MM.1S (cell line): ENCODE measurements at regions not wholly inside any gene's neighbourhood (a gene's known extent, or its start where the extent isn't known, plus 50 kb on each side); places are given as distances from the start of the nearest gene placed in this dataset.

Experiments used
- DNase-seq: peaks from one replicate; pipeline ENCODE4 v3.0.0-alpha.2; 2015
- H2AFZ ChIP-seq: fragments of 300-600 bp; sonication (generic); 2 replicates; pipeline ENCODE4 v1.6.0; 2016; ENCODE audit warnings: antibody characterized with exemption, low read length
- H3F3A ChIP-seq: fragments of 300-600 bp; sonication (generic); 2 replicates; pipeline ENCODE4 v1.6.1; 2016; ENCODE audit warnings: mild to moderate bottlenecking, antibody characterized with exemption, low read length, moderate library complexity, mixed read lengths; ENCODE audit not compliant: insufficient read depth
- H3K27ac ChIP-seq: fragments of 300-600 bp; sonication (generic); 2 replicates; pipeline ENCODE4 v1.5.1; 2016; ENCODE audit warnings: mild to moderate bottlenecking, low read length
- H3K27me3 ChIP-seq: fragments of 300-600 bp; sonication (generic); replicated peaks from 2 replicates; pipeline ENCODE4 v1.6.0; 2016; ENCODE audit warnings: low read length; ENCODE audit not compliant: insufficient read depth
- H3K36me3 ChIP-seq: fragments of 300-600 bp; sonication (generic); replicated peaks from 2 replicates; pipeline ENCODE4 v1.6.1; 2016; ENCODE audit warnings: mild to moderate bottlenecking, low read length, mixed read lengths; ENCODE audit not compliant: insufficient read depth
- H3K4me1 ChIP-seq: fragments of 300-600 bp; sonication (generic); 2 replicates; pipeline ENCODE4 v1.6.1; 2016; ENCODE audit warnings: low read length, mixed read lengths
- H3K4me2 ChIP-seq: fragments of 300-600 bp; sonication (generic); 2 replicates; pipeline ENCODE4 v1.6.0; 2016; ENCODE audit warnings: low read depth, low read length
- H3K4me3 ChIP-seq: fragments of 300-600 bp; sonication (generic); 2 replicates; pipeline ENCODE4 v1.5.1; 2016; ENCODE audit warnings: low read length, mixed read lengths
- H3K79me2 ChIP-seq: fragments of 300-600 bp; sonication (generic); 2 replicates; pipeline ENCODE4 v1.6.1; 2016; ENCODE audit warnings: mixed run types, low read length, mixed read lengths
- H3K9ac ChIP-seq: fragments of 300-600 bp; sonication (generic); 2 replicates; pipeline ENCODE4 v1.6.1; 2016; ENCODE audit warnings: low read length, mixed read lengths
- H3K9me2 ChIP-seq: fragments of 300-600 bp; sonication (generic); replicated peaks from 2 replicates; pipeline ENCODE4 v1.6.1; 2016; ENCODE audit warnings: mild to moderate bottlenecking, low read length, mixed read lengths; ENCODE audit not compliant: insufficient read depth
- H3K9me3 ChIP-seq: fragments of 300-600 bp; sonication (generic); replicated peaks from 2 replicates; pipeline ENCODE4 v1.6.1; 2016; ENCODE audit warnings: mild to moderate bottlenecking, low read length, mixed read lengths; ENCODE audit not compliant: insufficient read depth
- H4K20me1 ChIP-seq: fragments of 300-600 bp; sonication (generic); 2 replicates; pipeline ENCODE4 v1.6.1; 2016; ENCODE audit warnings: mild to moderate bottlenecking, low read length, moderate library complexity, mixed read lengths; ENCODE audit not compliant: insufficient read depth
- EZH2 ChIP-seq: fragments of 300-600 bp; sonication (generic); optimal IDR thresholded peaks from 2 replicates; pipeline ENCODE3; 2017; ENCODE audit warnings: low read depth, mild to moderate bottlenecking, antibody characterized with exemption, low read length, mixed read lengths
- EZH2phosphoT487 ChIP-seq: fragments of 300-600 bp; sonication (generic); IDR thresholded peaks from 2 replicates; pipeline ENCODE4 v1.6.1; 2018; ENCODE audit warnings: antibody characterized with exemption, low read length
- TF ChIP-seq, protein P1 (sequence below): fragments of 300-600 bp; sonication (generic); IDR thresholded peaks from 2 replicates; pipeline ENCODE4 v1.5.1; 2016; ENCODE audit warnings: antibody characterized with exemption, low read length, mixed read lengths

- Histone ChIP-seq H3K4me2 (no peak overlapping the region), H3K36me3 (no peaks in the 10 kb centered on the region), H2AFZ (no peak overlapping the region), H3K9ac (no peak overlapping the region), H3F3A (no peaks in the 10 kb centered on the region), H3K9me2 (no peaks in the 10 kb centered on the region), H3K79me2 (no peaks in the 10 kb centered on the region), H4K20me1 (no peaks in the 10 kb centered on the region), H3K4me3 (no peak overlapping the region), H3K27me3 (no peaks in the 10 kb centered on the region), H3K4me1 (no peaks in the 10 kb centered on the region), H3K27ac (no peak overlapping the region), H3K9me3 (no peaks in the 10 kb centered on the region)
- no peak for DNase-seq
- TF ChIP-seq EZH2 (no peak), EZH2phosphoT487 (no peak)
- TF ChIP-seq, protein P1, sequence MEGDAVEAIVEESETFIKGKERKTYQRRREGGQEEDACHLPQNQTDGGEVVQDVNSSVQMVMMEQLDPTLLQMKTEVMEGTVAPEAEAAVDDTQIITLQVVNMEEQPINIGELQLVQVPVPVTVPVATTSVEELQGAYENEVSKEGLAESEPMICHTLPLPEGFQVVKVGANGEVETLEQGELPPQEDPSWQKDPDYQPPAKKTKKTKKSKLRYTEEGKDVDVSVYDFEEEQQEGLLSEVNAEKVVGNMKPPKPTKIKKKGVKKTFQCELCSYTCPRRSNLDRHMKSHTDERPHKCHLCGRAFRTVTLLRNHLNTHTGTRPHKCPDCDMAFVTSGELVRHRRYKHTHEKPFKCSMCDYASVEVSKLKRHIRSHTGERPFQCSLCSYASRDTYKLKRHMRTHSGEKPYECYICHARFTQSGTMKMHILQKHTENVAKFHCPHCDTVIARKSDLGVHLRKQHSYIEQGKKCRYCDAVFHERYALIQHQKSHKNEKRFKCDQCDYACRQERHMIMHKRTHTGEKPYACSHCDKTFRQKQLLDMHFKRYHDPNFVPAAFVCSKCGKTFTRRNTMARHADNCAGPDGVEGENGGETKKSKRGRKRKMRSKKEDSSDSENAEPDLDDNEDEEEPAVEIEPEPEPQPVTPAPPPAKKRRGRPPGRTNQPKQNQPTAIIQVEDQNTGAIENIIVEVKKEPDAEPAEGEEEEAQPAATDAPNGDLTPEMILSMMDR: no peak
Observed at GRCh38 chr6:16067568-16067967, 61.3 kb upstream of the MYLIP start.

GRCh38 chr6:16064671-16065072 is 64.2 kb upstream of the MYLIP start:
- H3K9me3 ChIP-seq: no peaks in the 10 kb centered on the region
- no peaks in the 10 kb centered on the region for H3K4me1 ChIP-seq
- H4K20me1 ChIP-seq: no peaks in the 10 kb centered on the region
- H3K79me2 ChIP-seq: no peaks in the 10 kb centered on the region
- no peak for DNase-seq
- no peak overlapping the region for H3K27ac ChIP-seq
- H3K27me3 ChIP-seq: no peaks in the 10 kb centered on the region
- H3K9me2 ChIP-seq: no peaks in the 10 kb centered on the region
- H3K9ac ChIP-seq: no peak overlapping the region
- no peak overlapping the region for H3K4me3 ChIP-seq
- no peak for TF ChIP-seq EZH2phosphoT487
- TF ChIP-seq EZH2: no peak
- TF ChIP-seq, protein P1: no peak
- no peaks in the 10 kb centered on the region for H3K36me3 ChIP-seq
- H3F3A ChIP-seq: no peaks in the 10 kb centered on the region
- no peak overlapping the region for H2AFZ ChIP-seq
- H3K4me2 ChIP-seq: no peak overlapping the region

GRCh38 chr6:16063580-16063979 is 65.3 kb upstream of the MYLIP start:
- H3F3A ChIP-seq: no peaks in the 10 kb centered on the region
- no peaks in the 10 kb centered on the region for H3K27me3 ChIP-seq
- H4K20me1 ChIP-seq: no peaks in the 10 kb centered on the region
- no peak overlapping the region for H3K9ac ChIP-seq
- no peak overlapping the region for H3K4me2 ChIP-seq
- no peaks in the 10 kb centered on the region for H3K9me3 ChIP-seq
- no peak for TF ChIP-seq EZH2phosphoT487
- no peak overlapping the region for H3K4me3 ChIP-seq
- H2AFZ ChIP-seq: no peak overlapping the region
- H3K27ac ChIP-seq: no peak overlapping the region
- no peaks in the 10 kb centered on the region for H3K79me2 ChIP-seq
- DNase-seq: no peak
- H3K36me3 ChIP-seq: no peaks in the 10 kb centered on the region
- no peaks in the 10 kb centered on the region for H3K4me1 ChIP-seq
- no peaks in the 10 kb centered on the region for H3K9me2 ChIP-seq

DNA sequence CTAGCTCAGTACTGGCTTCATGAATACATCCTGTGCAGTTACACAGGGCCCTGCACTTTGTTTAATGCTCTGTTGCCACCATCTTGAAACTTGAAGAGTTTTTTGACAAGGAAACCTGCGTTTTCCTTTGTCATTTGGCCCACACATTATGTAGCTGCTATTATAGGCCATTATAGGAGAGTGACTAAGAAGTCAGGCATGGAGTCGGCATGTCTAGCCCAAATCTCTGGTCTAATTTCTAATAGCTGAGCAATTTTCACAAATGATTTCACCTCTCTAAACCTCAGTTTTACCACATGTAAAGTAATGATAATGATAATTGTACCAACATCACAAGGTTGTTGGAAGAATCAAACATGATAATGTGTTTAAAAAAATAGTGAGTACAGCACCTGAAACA is 67.1 kb upstream of the MYLIP start:
- no peak overlapping the region for H3K27ac ChIP-seq
- H3K27me3 ChIP-seq: no peaks in the 10 kb centered on the region
- H2AFZ ChIP-seq: no peak overlapping the region
- TF ChIP-seq, protein P1: no peak
- TF ChIP-seq EZH2phosphoT487: no peak
- TF ChIP-seq EZH2: no peak
- no peaks in the 10 kb centered on the region for H3F3A ChIP-seq
- no peaks in the 10 kb centered on the region for H3K36me3 ChIP-seq
- H3K4me2 ChIP-seq: no peak overlapping the region
- H4K20me1 ChIP-seq: no peaks in the 10 kb centered on the region
- H3K4me3 ChIP-seq: no peak overlapping the region
- H3K9ac ChIP-seq: no peak overlapping the region
- no peaks in the 10 kb centered on the region for H3K4me1 ChIP-seq
- DNase-seq: no peak
- no peaks in the 10 kb centered on the region for H3K9me2 ChIP-seq
- H3K79me2 ChIP-seq: no peaks in the 10 kb centered on the region
- no peaks in the 10 kb centered on the region for H3K9me3 ChIP-seq
